WTC11 (cell line): ENCODE measurements at regions not wholly inside any gene's neighbourhood (a gene's known extent, or its start where the extent isn't known, plus 50 kb on each side); places are given as distances from the start of the nearest gene placed in this dataset.

Experiments
- ATAC-seq: fragments of 200-7000 bp; cut with Tn5 transposase; 2 replicates; pipeline ENCODE4 v1.10.0; 2021; ENCODE audit warnings: mild to moderate bottlenecking, moderate library complexity
- CTCF ChIA-PET: fragments of 300-600 bp; sonication (Branson Sonifier 250); formaldehyde crosslinking; loops from one replicate; lab custom pipeline; 2021; ENCODE audit warnings: antibody characterized with exemption; lab: Charles Lee
- POLR2A ChIA-PET: fragments of 350-600 bp; sonication (Branson Sonifier 250); formaldehyde crosslinking; loops from one replicate; lab custom pipeline; 2021; ENCODE audit warnings: antibody characterized with exemption; lab: Charles Lee
- DNase-seq: peaks from one replicate; pipeline ENCODE4 v3.0.0; 2021; ENCODE audit warnings: low spot score
- H3K27ac Mint-ChIP-seq: 2 replicates; pipeline ENCODE4 v1.8.0; 2021; ENCODE audit warnings: mixed read lengths
- H3K27me3 Mint-ChIP-seq: 2 replicates; pipeline ENCODE4 v1.8.0; 2021; ENCODE audit warnings: low read depth, mild to moderate bottlenecking, moderate library complexity, mixed read lengths
- H3K36me3 Mint-ChIP-seq: 2 replicates; pipeline ENCODE4 v1.8.0; 2021; ENCODE audit warnings: mixed read lengths
- H3K4me1 Mint-ChIP-seq: 2 replicates; pipeline ENCODE4 v1.8.0; 2022; ENCODE audit warnings: mixed read lengths
- H3K4me3 Mint-ChIP-seq: 2 replicates; pipeline ENCODE4 v1.8.0; 2021; ENCODE audit warnings: mild to moderate bottlenecking, moderate library complexity, mixed read lengths
- H3K9me3 Mint-ChIP-seq: 2 replicates; pipeline ENCODE4 v1.8.0; 2021; ENCODE audit warnings: mixed read lengths
- ATF1 ChIP-seq: sonication (generic); formaldehyde crosslinking; IDR thresholded peaks from 2 replicates; pipeline ENCODE4 v1.8.1; 2023; ENCODE audit warnings: mild to moderate bottlenecking, moderate library complexity, missing genetic modification reagents
- ATF3 ChIP-seq: sonication (generic); formaldehyde crosslinking; conservative IDR thresholded peaks from 2 replicates; pipeline ENCODE4 v1.8.1; 2022; ENCODE audit warnings: mild to moderate bottlenecking, missing genetic modification reagents
- ESRRA ChIP-seq: sonication (generic); formaldehyde crosslinking; IDR thresholded peaks from 2 replicates; pipeline ENCODE4 v1.8.1; 2022; ENCODE audit warnings: mild to moderate bottlenecking, missing genetic modification reagents, borderline replicate concordance
- ETV6 ChIP-seq: sonication (generic); formaldehyde crosslinking; IDR thresholded peaks from 2 replicates; pipeline ENCODE4 v1.8.1; 2022; ENCODE audit warnings: mild to moderate bottlenecking, missing genetic modification reagents
- FOXJ3 ChIP-seq: sonication (generic); formaldehyde crosslinking; IDR thresholded peaks from 2 replicates; pipeline ENCODE4 v1.9.0; 2021; ENCODE audit warnings: missing genetic modification reagents, mild to moderate bottlenecking, borderline replicate concordance
- IRF1 ChIP-seq: sonication (generic); formaldehyde crosslinking; IDR thresholded peaks from 2 replicates; pipeline ENCODE4 v1.8.0; 2023; ENCODE audit warnings: missing genetic modification reagents
- OVOL2 ChIP-seq: fragments of 250-450 bp; sonication (Bioruptor Pico); IDR thresholded peaks from 2 replicates; pipeline ENCODE4 v1.9.0; 2021; ENCODE audit warnings: mild to moderate bottlenecking, borderline replicate concordance
- PRDM15 ChIP-seq: sonication (generic); formaldehyde crosslinking; IDR thresholded peaks from 2 replicates; pipeline ENCODE4 v1.8.0; 2022; ENCODE audit warnings: missing genetic modification reagents
- PREB ChIP-seq: sonication (generic); formaldehyde crosslinking; IDR thresholded peaks from 2 replicates; pipeline ENCODE4 v1.8.1; 2022; ENCODE audit warnings: mild to moderate bottlenecking, missing genetic modification reagents, moderate library complexity, borderline replicate concordance
- SOX15 ChIP-seq: fragments of 250-450 bp; sonication (Bioruptor Pico); IDR thresholded peaks from 2 replicates; pipeline ENCODE4 v1.9.0; 2021; ENCODE audit warnings: mild to moderate bottlenecking
- STAT6 ChIP-seq: sonication (generic); formaldehyde crosslinking; conservative IDR thresholded peaks from 2 replicates; pipeline ENCODE4 v1.8.1; 2023; ENCODE audit warnings: mild to moderate bottlenecking, low read depth, missing genetic modification reagents, moderate library complexity
- TCF7 ChIP-seq: sonication (generic); formaldehyde crosslinking; IDR thresholded peaks from 2 replicates; pipeline ENCODE4 v1.8.0; 2022; ENCODE audit warnings: mild to moderate bottlenecking, low read depth, missing genetic modification reagents, moderate library complexity
- ZBTB43 ChIP-seq: sonication (generic); formaldehyde crosslinking; IDR thresholded peaks from 2 replicates; pipeline ENCODE4 v1.8.1; 2023; ENCODE audit warnings: mild to moderate bottlenecking, missing genetic modification reagents
- ZNF263 ChIP-seq: sonication (generic); formaldehyde crosslinking; IDR thresholded peaks from 2 replicates; pipeline ENCODE4 v1.8.1; 2022; ENCODE audit warnings: low read depth, mild to moderate bottlenecking, moderate library complexity, missing genetic modification reagents
- ZNF281 ChIP-seq: sonication (generic); formaldehyde crosslinking; IDR thresholded peaks from 2 replicates; pipeline ENCODE4 v1.8.0; 2023; ENCODE audit warnings: mild to moderate bottlenecking, missing genetic modification reagents
- ZNF512 ChIP-seq: sonication (generic); formaldehyde crosslinking; IDR thresholded peaks from 2 replicates; pipeline ENCODE4 v1.8.1; 2022; ENCODE audit warnings: missing genetic modification reagents, borderline replicate concordance

- ChIA-PET POLR2A (no interaction called here), CTCF (interaction anchor here (0.8 kb wide), 1 partner anchor 260 kb away, joined by 3 read pairs; no protein-coding TSS in a partner anchor)
- Mint-ChIP-seq H3K27ac (no peak overlapping the region), H3K4me3 (no peak overlapping the region), H3K9me3 (peaks cover 47% of the 10 kb centered on the region), H3K27me3 (no peaks in the 10 kb centered on the region), H3K36me3 (peaks cover 15% of the 10 kb centered on the region; the same call in 1 of the 2 replicates), H3K4me1 (no peaks in the 10 kb centered on the region)
- ATAC-seq (no peak), DNase-seq (no peak)
- TF ChIP-seq PRDM15 (CRISPR knock-in tag) (no peak), ZNF512 (CRISPR knock-in tag) (no peak), ATF1 (CRISPR knock-in tag) (no peak)
These were observed 696.2 kb downstream of the TSN start for GRCh38 chr2:122451697-122452096.

GRCh38 chr2:122469147-122469546 lies 713.7 kb downstream of the TSN start:
- ATAC-seq = no peak
- Mint-ChIP-seq H3K4me1 (no peaks in the 10 kb centered on the region), H3K27ac (no peak overlapping the region)

GRCh38 chr2:122471753-122472152 lies 716.3 kb downstream of the TSN start:
- H3K4me3 Mint-ChIP-seq = no peak overlapping the region
- H3K36me3 Mint-ChIP-seq = no peaks in the 10 kb centered on the region
- no peaks in the 10 kb centered on the region for H3K4me1 Mint-ChIP-seq
- POLR2A ChIA-PET = no interaction called here
- no peak for ATAC-seq
- CTCF ChIA-PET = no interaction called here
- H3K9me3 Mint-ChIP-seq = no peaks in the 10 kb centered on the region
- no peak overlapping the region for H3K27ac Mint-ChIP-seq
- no peaks in the 10 kb centered on the region for H3K27me3 Mint-ChIP-seq
- DNase-seq = no peak
- no peak for TF ChIP-seq ZNF281 (CRISPR knock-in tag)
- TF ChIP-seq TCF7 (CRISPR knock-in tag) = no peak
- no peak for TF ChIP-seq OVOL2 (CRISPR knock-in tag)
- TF ChIP-seq ZNF263 (CRISPR knock-in tag) = no peak
- TF ChIP-seq PREB (CRISPR knock-in tag) = no peak
- no peak for TF ChIP-seq ZBTB43 (CRISPR knock-in tag)
- no peak for TF ChIP-seq SOX15 (CRISPR knock-in tag)
- TF ChIP-seq ATF3 = no peak
- TF ChIP-seq IRF1 (CRISPR knock-in tag) = no peak

More at GRCh38 chr2:122469147-122469546, 713.7 kb downstream of the TSN start:
- H3K36me3 Mint-ChIP-seq = no peaks in the 10 kb centered on the region
- H3K9me3 Mint-ChIP-seq = peaks cover 13% of the 10 kb centered on the region
- H3K4me3 Mint-ChIP-seq = no peak overlapping the region
- no peak for DNase-seq
- TF ChIP-seq ESRRA (no peak), ETV6 (CRISPR knock-in tag) (no peak), FOXJ3 (CRISPR knock-in tag) (no peak), STAT6 (CRISPR knock-in tag) (no peak)
- TF ChIP-seq, all 79 proteins: peak for 0
- CTCF ChIA-PET = no interaction called here
- POLR2A ChIA-PET = no interaction called here
- H3K27me3 Mint-ChIP-seq = no peaks in the 10 kb centered on the region
